Suprapubic skin (tissue), 4 donors: ENCODE measurements at regions not wholly inside any gene's neighbourhood (a gene's known extent, or its start where the extent isn't known, plus 50 kb on each side); places are given as distances from the start of the nearest gene placed in this dataset.

Source experiments
- DNase-seq, 2 donors: peaks; one replicate each; pipeline ENCODE4 v3.0.0-alpha.2; 2019; ENCODE audit warnings: low spot score in 2 of 2
- H3K27ac ChIP-seq: fragments of 200-600 bp; sonication (generic); one replicate; pipeline ENCODE4 v1.5.1; 2019
- H3K27me3 ChIP-seq: fragments of 200-600 bp; sonication (generic); one replicate; pipeline ENCODE4 v1.5.1; 2019
- H3K36me3 ChIP-seq: fragments of 200-600 bp; sonication (generic); one replicate; pipeline ENCODE4 v1.5.1; 2019
- H3K4me1 ChIP-seq: fragments of 200-600 bp; sonication (generic); one replicate; pipeline ENCODE4 v1.5.1; 2019
- H3K4me3 ChIP-seq: fragments of 200-600 bp; sonication (generic); one replicate; pipeline ENCODE4 v1.5.1; 2019; ENCODE audit warnings: mild to moderate bottlenecking
- H3K9me3 ChIP-seq: fragments of 200-600 bp; sonication (generic); one replicate; pipeline ENCODE4 v1.5.1; 2019
- EP300 ChIP-seq: sonication (generic); formaldehyde crosslinking; IDR thresholded peaks from one replicate; pipeline ENCODE4 v1.6.1; 2017; ENCODE audit warnings: antibody characterized with exemption
- POLR2A ChIP-seq, 2 donors: fragments of 450-650 bp; IDR thresholded peaks; one replicate each; pipeline ENCODE4 v1.6.1; 2017; ENCODE audit warnings: antibody characterized with exemption in 2 of 2, mild to moderate bottlenecking in 2 of 2, moderate library complexity in 2 of 2
- POLR2AphosphoS5 ChIP-seq, 3 donors: sonication (generic); formaldehyde crosslinking; IDR thresholded peaks; one replicate each; pipeline ENCODE4 v1.6.1; 2017; ENCODE audit warnings: antibody characterized with exemption in 3 of 3
- WGBS: methylation state at CpG from one replicate; pipeline ENCODE4 v1.1.5; 2018; 5-methylcytosine and 5-hydroxymethylcytosine counted together
- TF ChIP-seq, protein P1 (sequence below), 2 donors: fragments of 200-600 bp in 1 of 2; fragments of 450-650 bp in 1 of 2; sonication (generic) in 1 of 2; IDR thresholded peaks; one replicate each; pipeline ENCODE4 v1.5.1; 2016 to 2019; ENCODE audit warnings: antibody characterized with exemption in 2 of 2, mild to moderate bottlenecking in 1 of 2, moderate library complexity in 1 of 2

DNA sequence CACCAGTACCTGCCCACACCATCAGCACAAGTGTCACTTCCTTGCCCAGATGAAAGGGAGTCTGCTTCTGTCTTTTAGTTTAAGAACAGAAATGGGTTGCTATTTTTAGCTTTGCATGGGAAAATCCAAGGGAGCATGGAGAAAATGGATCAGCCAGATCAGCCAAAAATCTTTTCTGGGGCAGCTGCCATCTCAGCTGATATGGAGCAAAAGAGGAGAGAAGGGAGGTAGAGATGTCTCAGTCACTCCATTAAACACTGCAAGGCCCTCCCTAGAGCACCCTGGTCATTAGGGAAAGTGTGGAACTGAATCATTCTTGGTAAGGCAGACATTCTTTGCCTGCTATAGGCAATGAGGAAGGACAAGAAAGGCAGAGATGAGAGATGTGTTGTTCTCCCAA is 79.9 kb downstream of the CTAGE1 start:
- no peak overlapping the region for H3K27ac ChIP-seq
- no peaks in the 10 kb centered on the region for H3K36me3 ChIP-seq
- DNase-seq: no peak
- TF ChIP-seq POLR2AphosphoS5 (IDR thresholded peaks at IDR 0.05): no peak
- TF ChIP-seq EP300: no peak
- TF ChIP-seq, protein P1, sequence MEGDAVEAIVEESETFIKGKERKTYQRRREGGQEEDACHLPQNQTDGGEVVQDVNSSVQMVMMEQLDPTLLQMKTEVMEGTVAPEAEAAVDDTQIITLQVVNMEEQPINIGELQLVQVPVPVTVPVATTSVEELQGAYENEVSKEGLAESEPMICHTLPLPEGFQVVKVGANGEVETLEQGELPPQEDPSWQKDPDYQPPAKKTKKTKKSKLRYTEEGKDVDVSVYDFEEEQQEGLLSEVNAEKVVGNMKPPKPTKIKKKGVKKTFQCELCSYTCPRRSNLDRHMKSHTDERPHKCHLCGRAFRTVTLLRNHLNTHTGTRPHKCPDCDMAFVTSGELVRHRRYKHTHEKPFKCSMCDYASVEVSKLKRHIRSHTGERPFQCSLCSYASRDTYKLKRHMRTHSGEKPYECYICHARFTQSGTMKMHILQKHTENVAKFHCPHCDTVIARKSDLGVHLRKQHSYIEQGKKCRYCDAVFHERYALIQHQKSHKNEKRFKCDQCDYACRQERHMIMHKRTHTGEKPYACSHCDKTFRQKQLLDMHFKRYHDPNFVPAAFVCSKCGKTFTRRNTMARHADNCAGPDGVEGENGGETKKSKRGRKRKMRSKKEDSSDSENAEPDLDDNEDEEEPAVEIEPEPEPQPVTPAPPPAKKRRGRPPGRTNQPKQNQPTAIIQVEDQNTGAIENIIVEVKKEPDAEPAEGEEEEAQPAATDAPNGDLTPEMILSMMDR (IDR thresholded peaks at IDR 0.05): no peak
- no peak for TF ChIP-seq POLR2A (IDR thresholded peaks at IDR 0.05)
- no peak overlapping the region for H3K4me3 ChIP-seq
- peaks cover 4% of the 10 kb centered on the region for H3K27me3 ChIP-seq
- peaks cover 4% of the 10 kb centered on the region for H3K4me1 ChIP-seq
- H3K9me3 ChIP-seq: no peaks in the 10 kb centered on the region

- Histone ChIP-seq H3K27ac (no peak overlapping the region), H3K4me3 (no peak overlapping the region), H3K4me1 (peaks cover 4% of the 10 kb centered on the region), H3K27me3 (peaks cover 4% of the 10 kb centered on the region), H3K9me3 (no peaks in the 10 kb centered on the region), H3K36me3 (no peaks in the 10 kb centered on the region)
- no peak for DNase-seq
- TF ChIP-seq POLR2A (IDR thresholded peaks at IDR 0.05) (no peak), EP300 (no peak), POLR2AphosphoS5 (IDR thresholded peaks at IDR 0.05) (no peak)
- TF ChIP-seq, protein P1 (IDR thresholded peaks at IDR 0.05): no peak
- WGBS: 88% methylated on average over 3 of the region's 3 CpGs
Measured at GRCh38 chr18:22337306-22337705, 80.4 kb downstream of the CTAGE1 start.

GRCh38 chr18:22336406-22336805 is 81.3 kb downstream of the CTAGE1 start:
- no peak for DNase-seq
- 97% methylated on average over 4 of the region's 4 CpGs for WGBS
- Histone ChIP-seq H3K4me1 (peaks cover 4% of the 10 kb centered on the region), H3K27me3 (peaks cover 4% of the 10 kb centered on the region), H3K9me3 (no peaks in the 10 kb centered on the region), H3K4me3 (no peak overlapping the region), H3K36me3 (no peaks in the 10 kb centered on the region), H3K27ac (no peak overlapping the region)
- TF ChIP-seq POLR2AphosphoS5 (IDR thresholded peaks at IDR 0.05) (no peak), POLR2A (IDR thresholded peaks at IDR 0.05) (no peak), EP300 (no peak)
- TF ChIP-seq, protein P1 (IDR thresholded peaks at IDR 0.05): no peak

- Histone ChIP-seq H3K9me3 (no peaks in the 10 kb centered on the region), H3K4me1 (peaks cover 4% of the 10 kb centered on the region), H3K27me3 (peaks cover 4% of the 10 kb centered on the region), H3K27ac (no peak overlapping the region), H3K4me3 (no peak overlapping the region), H3K36me3 (no peaks in the 10 kb centered on the region)
- TF ChIP-seq EP300: no peak
- no peak for DNase-seq
- WGBS: 49% methylated on average over 15 of the region's 15 CpGs
Measured at GRCh38 chr18:22335731-22336198, 82.0 kb downstream of the CTAGE1 start.

GRCh38 chr18:22334567-22334966 is 83.1 kb downstream of the CTAGE1 start:
- Histone ChIP-seq H3K9me3 (no peaks in the 10 kb centered on the region), H3K27me3 (peaks cover 4% of the 10 kb centered on the region), H3K4me3 (no peak overlapping the region), H3K4me1 (peaks cover 4% of the 10 kb centered on the region), H3K27ac (no peak overlapping the region), H3K36me3 (no peaks in the 10 kb centered on the region)
- no peak for TF ChIP-seq EP300
- no peak for TF ChIP-seq POLR2AphosphoS5 (IDR thresholded peaks at IDR 0.05)
- TF ChIP-seq POLR2A (IDR thresholded peaks at IDR 0.05): no peak
- TF ChIP-seq, protein P1 (IDR thresholded peaks at IDR 0.05): no peak
- DNase-seq: no peak
- 80% methylated on average over 5 of the region's 5 CpGs for WGBS

- Histone ChIP-seq H3K9me3 (no peaks in the 10 kb centered on the region), H3K27me3 (no peaks in the 10 kb centered on the region), H3K4me1 (peaks cover 4% of the 10 kb centered on the region), H3K36me3 (no peaks in the 10 kb centered on the region), H3K4me3 (no peak overlapping the region), H3K27ac (no peak overlapping the region)
- DNase-seq: no peak
- TF ChIP-seq POLR2AphosphoS5 (IDR thresholded peaks at IDR 0.05) (no peak), POLR2A (IDR thresholded peaks at IDR 0.05) (no peak), EP300 (no peak)
- TF ChIP-seq, protein P1 (IDR thresholded peaks at IDR 0.05): no peak
- WGBS: 72% methylated on average over 5 of the region's 5 CpGs
Measured at GRCh38 chr18:22332590-22332989, 85.1 kb downstream of the CTAGE1 start.
